Activated CD8-positive, alpha-beta memory T cell treated with anti-CD3 and anti-CD28 coated beads, Interleukin-2, amount 10 ng/mL, durations not matched to agents 7 days and 5 days (primary cell): ENCODE measurements at regions not wholly inside any gene's neighbourhood (a gene's known extent, or its start where the extent isn't known, plus 50 kb on each side); places are given as distances from the start of the nearest gene placed in this dataset.
"Not testable (repeated sequence)": the region's sequence is repeated elsewhere in the genome, so short reads cannot be mapped to it uniquely, and the experiment has no call there.

Source experiments
- ATAC-seq: fragments of 150-1000 bp; cut with Tn5 transposase; one replicate; pipeline ENCODE4 v1.10.0; 2021; ENCODE audit warnings: moderate library complexity
- CTCF ChIA-PET: fragments of 350-600 bp; sonication (Branson Sonifier 250); formaldehyde crosslinking; loops from one replicate; lab custom pipeline; 2021; ENCODE audit warnings: antibody characterized with exemption; lab: Charles Lee
- DNase-seq: peaks from one replicate; pipeline ENCODE4 v3.0.0-alpha.2; 2020
- H3K27ac Mint-ChIP-seq: one replicate; pipeline ENCODE4 v1.8.0; 2021; ENCODE audit warnings: mild to moderate bottlenecking, mixed read lengths
- H3K27me3 Mint-ChIP-seq: one replicate; pipeline ENCODE4 v1.8.0; 2021; ENCODE audit warnings: mixed read lengths
- H3K36me3 Mint-ChIP-seq: one replicate; pipeline ENCODE4 v1.8.0; 2021; ENCODE audit warnings: mild to moderate bottlenecking, mixed read lengths
- H3K4me1 Mint-ChIP-seq: one replicate; pipeline ENCODE4 v1.8.0; 2021; ENCODE audit warnings: mixed read lengths
- H3K4me3 Mint-ChIP-seq: one replicate; pipeline ENCODE4 v1.8.0; 2021; ENCODE audit warnings: mild to moderate bottlenecking, moderate library complexity, mixed read lengths
- H3K9me3 Mint-ChIP-seq: one replicate; pipeline ENCODE4 v1.8.0; 2022; ENCODE audit warnings: low read depth, mixed read lengths

- H3K27ac Mint-ChIP-seq, result no peak overlapping the region
- no peak overlapping the region for H3K4me3 Mint-ChIP-seq
- H3K4me1 Mint-ChIP-seq, result no peaks in the 10 kb centered on the region
- H3K9me3 Mint-ChIP-seq, result no peaks in the 10 kb centered on the region
- ATAC-seq (no peak), DNase-seq (no peak)
- H3K36me3 Mint-ChIP-seq, result peaks cover 1% of the 10 kb centered on the region
- peaks cover 57% of the 10 kb centered on the region for H3K27me3 Mint-ChIP-seq
- CTCF ChIA-PET, result no interaction called here
Observed at GRCh38 chr7:149690688-149691446, 82.5 kb downstream of the ZNF467 start.

- DNase-seq, result no peak
- Mint-ChIP-seq H3K9me3 (no peaks in the 10 kb centered on the region), H3K4me1 (no peaks in the 10 kb centered on the region), H3K36me3 (peaks cover 1% of the 10 kb centered on the region), H3K27ac (no peak overlapping the region), H3K27me3 (peaks cover 56% of the 10 kb centered on the region), H3K4me3 (no peak overlapping the region)
- CTCF ChIA-PET, result no interaction called here
- ATAC-seq, result no peak
Observed at GRCh38 chr7:149689291-149689721, 84.1 kb downstream of the ZNF467 start.

GRCh38 chr7:149688836-149689235 is 84.6 kb downstream of the ZNF467 start:
- Mint-ChIP-seq H3K27me3 (peaks cover 60% of the 10 kb centered on the region), H3K27ac (no peak overlapping the region), H3K4me1 (no peaks in the 10 kb centered on the region), H3K4me3 (no peak overlapping the region), H3K9me3 (no peaks in the 10 kb centered on the region), H3K36me3 (peaks cover 1% of the 10 kb centered on the region)
- DNase-seq, result no peak
- no peak for ATAC-seq
- CTCF ChIA-PET, result no interaction called here

- H3K9me3 Mint-ChIP-seq, H3K36me3 Mint-ChIP-seq, H3K4me3 Mint-ChIP-seq, H3K27ac Mint-ChIP-seq, DNase-seq, H3K4me1 Mint-ChIP-seq, ATAC-seq: not testable (repeated sequence)
- CTCF ChIA-PET, result interaction anchor here (1.6 kb wide), 1 partner anchor 54 kb away, joined by 4 read pairs; no protein-coding TSS in a partner anchor
- peaks cover 56% of the 10 kb centered on the region for H3K27me3 Mint-ChIP-seq
Observed at GRCh38 chr7:149687820-149688219, 85.6 kb downstream of the ZNF467 start.

- Mint-ChIP-seq H3K4me1 (no peaks in the 10 kb centered on the region), H3K27me3 (peaks cover 58% of the 10 kb centered on the region), H3K9me3 (no peaks in the 10 kb centered on the region), H3K36me3 (no peaks in the 10 kb centered on the region), H3K27ac (no peak overlapping the region), H3K4me3 (no peak overlapping the region)
- DNase-seq (no peak), ATAC-seq (no peak)
- CTCF ChIA-PET, result interaction anchor here (0.7 to 1.6 kb wide), 2 partner anchors 24 to 56 kb away, joined by 3 to 4 read pairs; no protein-coding TSS in a partner anchor
Observed at GRCh38 chr7:149686449-149686848, 86.9 kb downstream of the ZNF467 start.

- peaks cover under 1% of the 10 kb centered on the region for H3K9me3 Mint-ChIP-seq
- DNase-seq, result no peak
- no peak overlapping the region for H3K4me3 Mint-ChIP-seq
- CTCF ChIA-PET, result interaction anchor here (0.7 kb wide), 1 partner anchor 64 kb away, joined by 3 read pairs; no protein-coding TSS in a partner anchor
- no peak overlapping the region for H3K27ac Mint-ChIP-seq
- H3K4me1 Mint-ChIP-seq, result no peaks in the 10 kb centered on the region
- no peaks in the 10 kb centered on the region for H3K36me3 Mint-ChIP-seq
- no peak for ATAC-seq
- H3K27me3 Mint-ChIP-seq, result peaks cover 56% of the 10 kb centered on the region
Observed at GRCh38 chr7:149686011-149686410, 87.4 kb downstream of the ZNF467 start.

- Mint-ChIP-seq H3K27ac (no peak overlapping the region), H3K9me3 (peaks cover 5% of the 10 kb centered on the region), H3K27me3 (peaks cover 56% of the 10 kb centered on the region), H3K4me1 (no peaks in the 10 kb centered on the region), H3K4me3 (no peak overlapping the region), H3K36me3 (no peaks in the 10 kb centered on the region)
- no peak for DNase-seq
- ATAC-seq, result no peak
- CTCF ChIA-PET, result interaction anchor here (0.7 kb wide), 1 partner anchor 65 kb away, joined by 3 read pairs; no protein-coding TSS in a partner anchor
Observed at GRCh38 chr7:149685455-149685854, 87.9 kb downstream of the ZNF467 start.

- ATAC-seq, result no peak
- no peaks in the 10 kb centered on the region for H3K4me1 Mint-ChIP-seq
- H3K4me3 Mint-ChIP-seq, result no peak overlapping the region
- CTCF ChIA-PET, result interaction anchor here (1.0 kb wide), 1 partner anchor 21 kb away, joined by 3 read pairs; no protein-coding TSS in a partner anchor
- DNase-seq, result no peak
- H3K36me3 Mint-ChIP-seq, result no peaks in the 10 kb centered on the region
- peaks cover 60% of the 10 kb centered on the region for H3K27me3 Mint-ChIP-seq
- H3K27ac Mint-ChIP-seq, result no peak overlapping the region
- peaks cover 5% of the 10 kb centered on the region for H3K9me3 Mint-ChIP-seq
Observed at GRCh38 chr7:149683898-149684297, 89.5 kb downstream of the ZNF467 start.

GRCh38 chr7:149683181-149683580 is 90.2 kb downstream of the ZNF467 start:
- Mint-ChIP-seq H3K27me3 (peaks cover 60% of the 10 kb centered on the region), H3K36me3 (no peaks in the 10 kb centered on the region), H3K4me3 (no peak overlapping the region), H3K4me1 (no peaks in the 10 kb centered on the region), H3K27ac (no peak overlapping the region), H3K9me3 (peaks cover 5% of the 10 kb centered on the region)
- no peak for ATAC-seq
- no peak for DNase-seq
- CTCF ChIA-PET, result interaction anchor here (1.0 kb wide), 1 partner anchor 21 kb away, joined by 3 read pairs; no protein-coding TSS in a partner anchor

- no peak for DNase-seq
- H3K27ac Mint-ChIP-seq, result no peak overlapping the region
- no peak for ATAC-seq
- H3K4me1 Mint-ChIP-seq, result no peaks in the 10 kb centered on the region
- no peaks in the 10 kb centered on the region for H3K36me3 Mint-ChIP-seq
- H3K4me3 Mint-ChIP-seq, result no peak overlapping the region
- CTCF ChIA-PET, result no interaction called here
- peaks cover 5% of the 10 kb centered on the region for H3K9me3 Mint-ChIP-seq
- peaks cover 57% of the 10 kb centered on the region for H3K27me3 Mint-ChIP-seq
Observed at GRCh38 chr7:149682038-149682437, 91.3 kb downstream of the ZNF467 start.

GRCh38 chr7:149681274-149681673 is 92.1 kb downstream of the ZNF467 start:
- DNase-seq, result no peak
- Mint-ChIP-seq H3K4me3 (no peak overlapping the region), H3K9me3 (peaks cover 5% of the 10 kb centered on the region), H3K27me3 (peaks cover 57% of the 10 kb centered on the region), H3K36me3 (no peaks in the 10 kb centered on the region), H3K27ac (no peak overlapping the region), H3K4me1 (no peaks in the 10 kb centered on the region)
- CTCF ChIA-PET, result no interaction called here
- no peak for ATAC-seq

GRCh38 chr7:149680331-149681025 is 92.9 kb downstream of the ZNF467 start:
- no peak overlapping the region for H3K27ac Mint-ChIP-seq
- peaks cover 5% of the 10 kb centered on the region for H3K9me3 Mint-ChIP-seq
- no peaks in the 10 kb centered on the region for H3K4me1 Mint-ChIP-seq
- ATAC-seq, result no peak
- no peaks in the 10 kb centered on the region for H3K36me3 Mint-ChIP-seq
- CTCF ChIA-PET, result no interaction called here
- H3K27me3 Mint-ChIP-seq, result peaks cover 54% of the 10 kb centered on the region
- no peak overlapping the region for H3K4me3 Mint-ChIP-seq
- no peak for DNase-seq

- CTCF ChIA-PET, H3K27ac Mint-ChIP-seq, H3K36me3 Mint-ChIP-seq, H3K4me3 Mint-ChIP-seq, DNase-seq, H3K9me3 Mint-ChIP-seq, ATAC-seq, H3K4me1 Mint-ChIP-seq: not testable (repeated sequence)
- H3K27me3 Mint-ChIP-seq, result peaks cover 44% of the 10 kb centered on the region
Observed at GRCh38 chr7:149674728-149675385, 98.5 kb downstream of the ZNF467 start.
